Gastroesophageal sphincter (tissue), 3 donors: ENCODE measurements at regions not wholly inside any gene's neighbourhood (a gene's known extent, or its start where the extent isn't known, plus 50 kb on each side); places are given as distances from the start of the nearest gene placed in this dataset.

Source experiments
- EP300 ChIP-seq: sonication (generic); formaldehyde crosslinking; IDR thresholded peaks from one replicate; pipeline ENCODE4 v1.6.1; 2017; ENCODE audit warnings: antibody characterized with exemption, mild to moderate bottlenecking
- TF ChIP-seq, protein P1 (sequence below), 4 experiments: fragments of 200-600 bp in 2 of 4; fragments of 450-650 bp in 2 of 4; sonication (generic) in 1 of 4; IDR thresholded peaks; one replicate each; pipeline ENCODE4 v1.5.1; 2017 to 2019; ENCODE audit warnings: antibody characterized with exemption in 4 of 4, mild to moderate bottlenecking in 2 of 4, moderate library complexity in 2 of 4

DNA sequence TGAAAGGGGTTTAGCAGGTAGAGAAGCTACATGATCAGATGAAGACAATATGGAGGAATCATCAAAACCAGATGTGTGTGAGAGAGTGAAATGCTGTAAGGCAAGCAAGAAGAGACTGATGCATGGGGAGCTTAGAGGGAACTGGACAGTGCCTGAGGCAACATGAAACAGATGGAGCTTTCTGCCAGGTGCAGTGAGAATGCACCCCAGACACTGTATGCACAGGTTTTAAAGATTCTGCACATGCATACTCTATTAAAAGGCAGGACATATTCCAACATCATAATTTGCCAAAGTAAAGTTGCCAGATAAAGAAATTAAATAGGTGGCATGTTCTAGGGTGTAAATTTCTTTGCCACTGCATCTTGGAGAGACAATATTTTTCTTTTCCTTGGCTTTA, 200.1 kb downstream of the AMY1C start:
- TF ChIP-seq, protein P1, sequence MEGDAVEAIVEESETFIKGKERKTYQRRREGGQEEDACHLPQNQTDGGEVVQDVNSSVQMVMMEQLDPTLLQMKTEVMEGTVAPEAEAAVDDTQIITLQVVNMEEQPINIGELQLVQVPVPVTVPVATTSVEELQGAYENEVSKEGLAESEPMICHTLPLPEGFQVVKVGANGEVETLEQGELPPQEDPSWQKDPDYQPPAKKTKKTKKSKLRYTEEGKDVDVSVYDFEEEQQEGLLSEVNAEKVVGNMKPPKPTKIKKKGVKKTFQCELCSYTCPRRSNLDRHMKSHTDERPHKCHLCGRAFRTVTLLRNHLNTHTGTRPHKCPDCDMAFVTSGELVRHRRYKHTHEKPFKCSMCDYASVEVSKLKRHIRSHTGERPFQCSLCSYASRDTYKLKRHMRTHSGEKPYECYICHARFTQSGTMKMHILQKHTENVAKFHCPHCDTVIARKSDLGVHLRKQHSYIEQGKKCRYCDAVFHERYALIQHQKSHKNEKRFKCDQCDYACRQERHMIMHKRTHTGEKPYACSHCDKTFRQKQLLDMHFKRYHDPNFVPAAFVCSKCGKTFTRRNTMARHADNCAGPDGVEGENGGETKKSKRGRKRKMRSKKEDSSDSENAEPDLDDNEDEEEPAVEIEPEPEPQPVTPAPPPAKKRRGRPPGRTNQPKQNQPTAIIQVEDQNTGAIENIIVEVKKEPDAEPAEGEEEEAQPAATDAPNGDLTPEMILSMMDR (IDR thresholded peaks at IDR 0.05), result no peak
- TF ChIP-seq EP300, result no peak
